AG04449 (cell line): ENCODE measurements at regions not wholly inside any gene's neighbourhood (a gene's known extent, or its start where the extent isn't known, plus 50 kb on each side); places are given as distances from the start of the nearest gene placed in this dataset.

Experiments used
- CTCF ChIA-PET: fragments of 350-600 bp; formaldehyde crosslinking; extraction: SDS; loops from one replicate; lab custom pipeline; 2021; ENCODE audit warnings: antibody characterized with exemption; lab: Yijun Ruan, JAX
- POLR2A ChIA-PET: fragments of 400-600, 350-600 bp; formaldehyde crosslinking; extraction: SDS; loops from one replicate; lab custom pipeline; 2020; ENCODE audit warnings: antibody characterized with exemption, inconsistent platforms; lab: Yijun Ruan, JAX
- DNase-seq: peaks from one replicate; pipeline ENCODE4 v3.0.0-alpha.2; 2010; ENCODE audit warnings: low read depth, low spot score
- H3K4me3 ChIP-seq: 2 replicates; pipeline ENCODE4 v1.5.1; 2011; ENCODE audit warnings: low read depth, mild to moderate bottlenecking, control low read depth, low read length
- TF ChIP-seq, protein P1 (sequence below): IDR thresholded peaks from one replicate; pipeline ENCODE4 v1.5.1; 2011; ENCODE audit warnings: mild to moderate bottlenecking, moderate library complexity, low read length, control low read depth, inconsistent platforms; ENCODE audit not compliant: insufficient read depth; ENCODE audit errors: missing control alignments

DNA sequence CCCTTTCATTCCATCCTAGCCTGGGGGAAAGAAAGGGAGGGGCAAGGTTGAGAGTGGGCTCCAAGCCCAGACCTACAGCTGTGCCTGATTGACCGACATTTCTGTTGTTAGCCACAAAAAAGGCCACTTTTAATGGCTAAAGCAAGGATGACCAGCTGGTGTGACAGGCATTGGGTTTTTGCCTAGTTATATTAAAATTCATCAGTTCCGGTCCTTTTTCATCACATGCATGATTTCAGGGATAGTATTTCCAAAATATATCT is 192.3 kb downstream of the ZNF326 start:
- no peak for DNase-seq
- TF ChIP-seq, protein P1, sequence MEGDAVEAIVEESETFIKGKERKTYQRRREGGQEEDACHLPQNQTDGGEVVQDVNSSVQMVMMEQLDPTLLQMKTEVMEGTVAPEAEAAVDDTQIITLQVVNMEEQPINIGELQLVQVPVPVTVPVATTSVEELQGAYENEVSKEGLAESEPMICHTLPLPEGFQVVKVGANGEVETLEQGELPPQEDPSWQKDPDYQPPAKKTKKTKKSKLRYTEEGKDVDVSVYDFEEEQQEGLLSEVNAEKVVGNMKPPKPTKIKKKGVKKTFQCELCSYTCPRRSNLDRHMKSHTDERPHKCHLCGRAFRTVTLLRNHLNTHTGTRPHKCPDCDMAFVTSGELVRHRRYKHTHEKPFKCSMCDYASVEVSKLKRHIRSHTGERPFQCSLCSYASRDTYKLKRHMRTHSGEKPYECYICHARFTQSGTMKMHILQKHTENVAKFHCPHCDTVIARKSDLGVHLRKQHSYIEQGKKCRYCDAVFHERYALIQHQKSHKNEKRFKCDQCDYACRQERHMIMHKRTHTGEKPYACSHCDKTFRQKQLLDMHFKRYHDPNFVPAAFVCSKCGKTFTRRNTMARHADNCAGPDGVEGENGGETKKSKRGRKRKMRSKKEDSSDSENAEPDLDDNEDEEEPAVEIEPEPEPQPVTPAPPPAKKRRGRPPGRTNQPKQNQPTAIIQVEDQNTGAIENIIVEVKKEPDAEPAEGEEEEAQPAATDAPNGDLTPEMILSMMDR: no peak
- ChIA-PET POLR2A (no interaction called here), CTCF (no interaction called here)
- no peak overlapping the region for H3K4me3 ChIP-seq

DNA sequence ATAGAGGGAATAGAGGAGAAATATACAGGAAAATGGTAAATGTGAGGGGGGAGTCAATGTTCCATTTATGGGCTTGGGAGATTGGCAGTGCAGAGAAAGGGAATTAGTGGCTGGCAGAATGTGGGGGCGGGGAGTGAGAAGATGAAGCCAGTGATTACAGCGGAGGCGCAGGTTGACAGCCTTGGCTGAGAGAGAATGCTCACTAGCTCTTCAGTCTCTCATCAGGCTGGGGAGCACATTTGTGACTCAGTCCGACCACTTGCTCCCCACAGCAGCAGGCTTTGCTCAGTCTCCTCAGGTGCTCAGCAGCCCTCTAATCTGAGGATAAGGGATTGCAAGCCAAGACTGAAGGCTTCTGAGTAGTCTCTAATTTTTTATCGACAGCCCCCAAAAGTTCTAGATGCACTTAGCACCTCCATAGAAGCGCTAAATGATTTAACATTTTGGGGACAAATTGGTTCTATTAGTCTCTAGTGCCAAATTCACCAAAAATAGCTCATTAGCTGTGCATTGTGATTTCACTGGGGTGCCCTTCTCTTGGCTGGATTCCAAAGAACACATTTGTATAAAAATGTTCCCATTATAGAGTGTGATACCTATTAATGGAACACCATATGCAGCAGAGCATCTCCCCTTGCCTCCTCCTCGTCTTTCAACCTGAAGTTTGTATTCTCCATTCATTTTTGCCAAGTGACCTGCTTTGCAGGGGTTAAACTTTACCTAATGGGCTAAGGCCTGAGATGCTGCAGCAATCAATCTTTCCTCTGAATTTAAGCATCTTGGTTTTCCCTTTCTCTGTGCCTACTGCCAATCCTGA is 191.8 kb downstream of the ZNF326 start:
- no peak for DNase-seq

DNA sequence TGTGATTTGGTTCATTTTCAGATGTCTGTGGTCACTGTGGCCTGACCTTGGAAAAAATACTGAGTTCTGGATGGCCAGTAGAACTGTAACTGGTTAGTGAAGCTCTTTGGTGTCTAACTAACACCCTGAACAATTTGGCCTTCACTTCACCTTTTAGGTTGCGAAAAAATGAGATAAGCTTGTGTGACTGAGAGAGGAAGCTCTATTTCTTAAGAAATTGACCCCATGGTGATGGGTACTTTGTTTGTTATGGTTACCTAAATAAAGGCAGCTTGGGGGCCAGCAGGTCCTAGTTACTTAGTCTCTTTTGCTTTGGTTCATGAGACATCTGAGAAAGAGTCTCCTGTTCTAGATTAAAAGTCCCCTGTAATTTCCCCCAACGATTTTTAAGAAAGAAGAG is 181.6 kb downstream of the ZNF326 start:
- ChIA-PET CTCF (interaction anchor here (0.6 kb wide), 1 partner anchor 62 kb away, joined by 3 read pairs; no protein-coding TSS in a partner anchor), POLR2A (no interaction called here)
- DNase-seq: no peak
- no peak overlapping the region for H3K4me3 ChIP-seq
- TF ChIP-seq, protein P1: no peak

More for the DNA sequence above, 191.8 kb downstream of the ZNF326 start:
- H3K4me3 ChIP-seq: no peak overlapping the region
- TF ChIP-seq, protein P1: no peak
- POLR2A ChIA-PET: no interaction called here
- CTCF ChIA-PET: no interaction called here

DNA sequence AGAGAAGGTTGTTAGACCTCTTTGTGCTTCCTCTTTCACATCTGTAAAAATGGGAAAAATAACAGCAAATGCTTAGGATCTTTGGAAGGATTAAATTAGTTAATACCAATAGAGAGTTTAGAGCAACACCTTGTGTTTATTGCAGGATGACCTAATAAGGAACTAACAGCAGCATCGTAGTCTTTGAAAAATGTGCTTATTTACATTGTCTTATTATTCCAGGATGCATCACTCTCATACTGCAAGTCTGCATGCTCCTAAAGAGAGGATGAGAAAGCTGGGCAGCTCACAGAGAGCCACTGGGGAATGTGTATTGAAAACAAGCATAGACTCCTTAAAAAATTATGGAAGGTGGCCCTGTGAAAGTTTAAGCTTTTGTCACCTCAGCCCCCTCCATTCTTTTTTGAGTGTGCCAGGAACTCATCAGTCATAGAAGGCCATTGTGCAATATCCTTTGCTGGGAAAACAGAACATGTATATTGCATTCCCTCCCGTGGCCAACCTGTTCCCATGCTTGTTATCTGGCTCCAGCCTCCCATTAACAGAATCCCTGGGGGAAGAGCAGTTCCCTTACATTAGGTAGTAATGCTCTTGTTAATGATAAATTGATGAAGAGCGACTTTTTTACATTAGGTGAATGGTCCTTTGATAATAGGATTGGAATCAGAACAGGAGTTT is 180.7 kb downstream of the ZNF326 start:
- TF ChIP-seq, protein P1: no peak
- no peak overlapping the region for H3K4me3 ChIP-seq
- no peak for DNase-seq
- ChIA-PET CTCF (interaction anchor here (0.6 kb wide), 1 partner anchor 61 kb away, joined by 3 read pairs; no protein-coding TSS in a partner anchor), POLR2A (no interaction called here)

DNA sequence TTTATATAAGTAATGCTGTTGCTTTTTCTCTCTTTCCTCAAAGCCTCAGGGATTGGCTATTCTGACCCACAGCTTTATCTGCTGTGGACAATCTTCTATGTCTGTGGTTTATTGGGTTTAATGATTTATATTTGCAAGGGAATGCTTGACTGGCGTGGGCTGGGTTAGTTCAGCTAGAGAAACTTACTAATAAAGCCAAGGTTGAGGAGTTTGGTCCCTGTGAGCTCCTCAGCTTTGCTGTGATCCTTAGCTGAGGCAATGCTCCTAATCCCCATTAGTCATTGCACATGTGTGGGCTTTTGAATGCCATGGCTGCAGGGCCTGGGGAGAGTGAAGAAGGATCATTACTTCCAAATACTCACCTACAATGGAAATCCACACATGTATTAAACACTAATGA is 179.3 kb downstream of the ZNF326 start:
- DNase-seq: no peak
- H3K4me3 ChIP-seq: no peak overlapping the region
- TF ChIP-seq, protein P1: no peak
- ChIA-PET POLR2A (no interaction called here), CTCF (no interaction called here)

DNA sequence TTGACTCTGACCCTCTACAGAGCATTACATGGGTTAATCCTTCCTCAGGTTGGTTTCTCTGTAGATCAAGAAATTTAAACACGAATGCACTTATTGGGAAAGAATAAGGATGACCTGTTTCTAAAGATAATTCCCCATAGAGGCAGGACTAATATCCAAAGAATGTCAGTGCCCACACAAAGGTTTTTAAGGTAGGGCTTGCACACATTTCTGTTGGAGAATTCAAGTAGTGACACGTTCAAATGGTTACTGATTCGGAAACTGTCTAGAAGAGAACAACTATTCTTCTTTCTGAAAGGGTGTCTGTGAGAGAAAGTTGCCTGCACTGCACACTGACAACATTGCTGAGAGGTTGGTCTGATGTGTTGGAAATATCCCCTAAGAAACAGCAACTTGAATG is 167.3 kb downstream of the ZNF326 start:
- ChIA-PET CTCF (no interaction called here), POLR2A (no interaction called here)
- no peak for DNase-seq
- H3K4me3 ChIP-seq: no peak overlapping the region
- TF ChIP-seq, protein P1: no peak
